ENCODE measurements at regions not wholly inside any gene's neighbourhood (a gene's known extent, or its start where the extent isn't known, plus 50 kb on each side); places are given as distances from the start of the nearest gene placed in this dataset.
"Not testable (repeated sequence)": the region's sequence is repeated elsewhere in the genome, so short reads cannot be mapped to it uniquely, and the experiment has no call there.

DNA sequence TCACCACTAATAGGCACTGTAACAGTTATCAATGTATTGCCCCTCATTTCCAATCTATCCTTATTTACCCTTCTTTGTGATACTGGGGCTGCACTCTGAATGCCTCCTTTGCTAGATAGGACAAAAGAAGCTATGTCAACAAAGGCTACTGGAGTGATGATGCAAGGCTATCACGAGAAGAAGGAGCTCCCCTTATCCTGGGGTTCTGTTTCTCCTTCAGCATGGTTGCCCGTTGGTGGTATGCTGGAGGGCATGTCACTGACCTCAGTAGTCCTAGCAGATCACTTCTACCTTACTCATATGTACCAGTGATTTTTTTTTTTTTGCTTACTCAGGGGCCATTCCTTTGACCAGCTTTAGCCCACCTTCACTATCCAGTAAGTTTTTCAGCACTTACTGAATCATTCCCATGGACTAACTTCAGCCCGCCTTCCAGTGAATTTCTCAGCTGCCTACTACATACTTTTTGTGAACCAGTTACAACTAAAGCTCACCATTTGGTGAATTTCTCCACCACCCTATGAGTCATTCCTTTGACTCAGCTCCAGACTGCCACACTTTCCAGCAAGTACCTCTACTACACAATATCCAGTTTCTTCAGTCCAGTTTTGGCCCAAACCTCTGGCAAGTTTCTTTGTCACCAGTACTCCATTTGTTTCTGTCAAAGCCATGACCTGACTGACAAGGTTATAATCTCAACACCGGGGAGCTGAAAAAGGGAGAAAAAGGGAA lies 944.5 kb downstream of the KCNT2 start:
- no CpG with 5 or more reads among the region's 4 CpGs for WGBS (ENCODE audit: insufficient coverage, insufficient read length)
- H3K36me3 ChIP-seq (ENCODE audit: control insufficient read depth, insufficient read depth, low read length) = no peaks in the 10 kb centered on the region
- H3K4me3 ChIP-seq (ENCODE audit: low read length) = no peak overlapping the region
- no peaks in the 10 kb centered on the region; the same call in 1 of the 2 replicates for H3K9me3 ChIP-seq (ENCODE audit: control insufficient read depth, insufficient read depth, low read length)
- no peaks in the 10 kb centered on the region for H3K4me1 ChIP-seq (ENCODE audit: control insufficient read depth, insufficient read depth, low read length)
- DNase-seq (ENCODE audit: low read depth, low spot score) = no peak
- no peaks in the 10 kb centered on the region for H3K27me3 ChIP-seq (ENCODE audit: control insufficient read depth, insufficient read depth, low read length)
- H3K27ac ChIP-seq (ENCODE audit: low read length) = no peak overlapping the region

DNA sequence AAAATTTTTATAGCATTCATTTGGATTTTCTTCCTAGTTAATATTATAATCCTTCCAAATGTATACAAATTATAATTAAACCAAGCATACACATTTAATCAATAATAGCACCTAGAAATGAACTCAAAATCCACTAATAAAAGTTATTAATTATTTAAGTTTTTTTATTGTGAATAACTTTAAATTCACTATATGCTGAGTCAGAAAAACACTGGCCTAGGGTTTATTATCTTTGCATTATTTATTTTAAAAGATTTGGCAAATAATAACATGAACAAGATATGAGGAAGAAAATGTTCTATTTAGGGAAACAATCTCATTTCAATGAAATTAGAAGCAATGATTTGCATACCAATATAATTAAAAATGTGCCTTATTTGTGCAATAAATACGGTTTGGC lies 951.5 kb downstream of the KCNT2 start:
- no peaks in the 10 kb centered on the region for H3K27me3 ChIP-seq (ENCODE audit: control insufficient read depth, insufficient read depth, low read length)
- no peaks in the 10 kb centered on the region; the same call in 1 of the 2 replicates for H3K9me3 ChIP-seq (ENCODE audit: control insufficient read depth, insufficient read depth, low read length)
- no peaks in the 10 kb centered on the region for H3K4me1 ChIP-seq (ENCODE audit: control insufficient read depth, insufficient read depth, low read length)
- H3K4me3 ChIP-seq (ENCODE audit: low read length) = no peak overlapping the region
- H3K36me3 ChIP-seq (ENCODE audit: control insufficient read depth, insufficient read depth, low read length) = no peaks in the 10 kb centered on the region
- H3K27ac ChIP-seq (ENCODE audit: low read length) = no peak overlapping the region
- WGBS (ENCODE audit: insufficient coverage, insufficient read length) = no CpG with 5 or more reads among the region's 1 CpG
- no peak for DNase-seq (ENCODE audit: low read depth, low spot score)

- not testable (repeated sequence) for H3K4me3 ChIP-seq (ENCODE audit: low read length); H3K27ac ChIP-seq (ENCODE audit: low read length); H3K36me3 ChIP-seq (ENCODE audit: control insufficient read depth, insufficient read depth, low read length); H3K9me3 ChIP-seq (ENCODE audit: control insufficient read depth, insufficient read depth, low read length); H3K27me3 ChIP-seq (ENCODE audit: control insufficient read depth, insufficient read depth, low read length); DNase-seq (ENCODE audit: low read depth, low spot score); H3K4me1 ChIP-seq (ENCODE audit: control insufficient read depth, insufficient read depth, low read length)
- no CpG with 5 or more reads among the region's 2 CpGs for WGBS (ENCODE audit: insufficient coverage, insufficient read length)
Measured at GRCh38 chr1:195648875-195649274, 959.4 kb downstream of the KCNT2 start.

DNA sequence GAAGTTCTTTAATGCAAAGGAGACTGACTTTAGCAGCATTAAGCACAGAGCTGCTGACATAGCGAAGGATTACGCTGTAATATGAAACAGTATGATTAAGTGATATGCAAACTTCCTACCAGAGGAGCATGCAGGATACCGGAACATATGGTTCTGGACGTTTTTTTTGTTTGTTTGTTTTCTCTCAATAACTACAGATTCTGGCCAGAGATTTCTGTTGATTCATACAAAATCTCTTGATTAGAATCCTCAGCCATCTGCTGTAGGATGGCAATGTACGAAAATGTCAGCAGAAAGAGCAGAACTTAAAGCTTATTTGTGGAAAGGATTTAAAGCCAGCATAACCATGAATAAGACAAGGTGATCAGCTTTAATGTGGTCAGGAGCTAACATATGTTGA lies 970.7 kb downstream of the KCNT2 start:
- H3K9me3 ChIP-seq (ENCODE audit: control insufficient read depth, insufficient read depth, low read length) = no peaks in the 10 kb centered on the region
- no peaks in the 10 kb centered on the region for H3K36me3 ChIP-seq (ENCODE audit: control insufficient read depth, insufficient read depth, low read length)
- no CpG with 5 or more reads among the region's 5 CpGs for WGBS (ENCODE audit: insufficient coverage, insufficient read length)
- H3K27ac ChIP-seq (ENCODE audit: low read length) = no peak overlapping the region
- H3K27me3 ChIP-seq (ENCODE audit: control insufficient read depth, insufficient read depth, low read length) = no peaks in the 10 kb centered on the region
- H3K4me3 ChIP-seq (ENCODE audit: low read length) = no peak overlapping the region
- DNase-seq (ENCODE audit: low read depth, low spot score) = no peak
- no peaks in the 10 kb centered on the region for H3K4me1 ChIP-seq (ENCODE audit: control insufficient read depth, insufficient read depth, low read length)

GRCh38 chr1:195618287-195618686 lies 990.0 kb downstream of the KCNT2 start:
- Histone ChIP-seq H3K9me3 (ENCODE audit: control insufficient read depth, insufficient read depth, low read length) (no peaks in the 10 kb centered on the region), H3K4me3 (ENCODE audit: low read length) (no peak overlapping the region), H3K36me3 (ENCODE audit: control insufficient read depth, insufficient read depth, low read length) (no peaks in the 10 kb centered on the region), H3K27me3 (ENCODE audit: control insufficient read depth, insufficient read depth, low read length) (no peaks in the 10 kb centered on the region), H3K27ac (ENCODE audit: low read length) (no peak overlapping the region), H3K4me1 (ENCODE audit: control insufficient read depth, insufficient read depth, low read length) (no peaks in the 10 kb centered on the region)
- WGBS (ENCODE audit: insufficient coverage, insufficient read length) = no CpG with 5 or more reads among the region's 3 CpGs
- no peak for DNase-seq (ENCODE audit: low read depth, low spot score)

GRCh38 chr1:195617106-195617505 lies 991.1 kb downstream of the KCNT2 start:
- Histone ChIP-seq H3K4me3 (ENCODE audit: low read length) (no peak overlapping the region), H3K27me3 (ENCODE audit: control insufficient read depth, insufficient read depth, low read length) (no peaks in the 10 kb centered on the region), H3K4me1 (ENCODE audit: control insufficient read depth, insufficient read depth, low read length) (no peaks in the 10 kb centered on the region), H3K27ac (ENCODE audit: low read length) (no peak overlapping the region), H3K36me3 (ENCODE audit: control insufficient read depth, insufficient read depth, low read length) (no peaks in the 10 kb centered on the region), H3K9me3 (ENCODE audit: control insufficient read depth, insufficient read depth, low read length) (no peaks in the 10 kb centered on the region)
- no peak for DNase-seq (ENCODE audit: low read depth, low spot score)
- WGBS (ENCODE audit: insufficient coverage, insufficient read length) = no CpG with 5 or more reads among the region's 2 CpGs

GRCh38 chr1:195608883-195609282 lies 999.4 kb downstream of the KCNT2 start:
- no CpG with 5 or more reads among the region's 1 CpG for WGBS (ENCODE audit: insufficient coverage, insufficient read length)
- H3K4me1 ChIP-seq (ENCODE audit: control insufficient read depth, insufficient read depth, low read length) = no peaks in the 10 kb centered on the region
- H3K36me3 ChIP-seq (ENCODE audit: control insufficient read depth, insufficient read depth, low read length) = no peaks in the 10 kb centered on the region
- no peak overlapping the region for H3K4me3 ChIP-seq (ENCODE audit: low read length)
- no peaks in the 10 kb centered on the region; the same call in 1 of the 2 replicates for H3K9me3 ChIP-seq (ENCODE audit: control insufficient read depth, insufficient read depth, low read length)
- H3K27ac ChIP-seq (ENCODE audit: low read length) = no peak overlapping the region
- H3K27me3 ChIP-seq (ENCODE audit: control insufficient read depth, insufficient read depth, low read length) = no peaks in the 10 kb centered on the region
- DNase-seq (ENCODE audit: low read depth, low spot score) = peak; percentile 1

DNA sequence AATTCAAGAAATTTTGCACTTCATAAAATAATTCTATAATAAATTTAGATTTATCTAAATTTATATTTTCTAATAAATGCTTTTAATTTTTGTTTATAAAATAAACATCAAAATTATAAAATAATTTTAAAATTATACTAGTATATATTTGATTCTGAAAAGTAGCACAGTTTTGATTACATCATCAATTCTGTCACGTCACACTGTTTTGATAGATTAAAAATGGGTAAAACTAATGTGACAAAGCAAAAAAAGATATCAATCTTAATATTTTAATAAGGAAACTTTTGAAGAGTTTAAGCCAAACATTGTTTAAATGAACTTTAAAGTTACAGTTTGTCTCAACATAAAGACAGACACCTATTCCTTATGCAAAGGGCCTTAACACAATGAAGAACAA lies 1001.8 kb downstream of the KCNT2 start:
- no peaks in the 10 kb centered on the region; the same call in 1 of the 2 replicates for H3K9me3 ChIP-seq (ENCODE audit: control insufficient read depth, insufficient read depth, low read length)
- no peak overlapping the region for H3K4me3 ChIP-seq (ENCODE audit: low read length)
- H3K36me3 ChIP-seq (ENCODE audit: control insufficient read depth, insufficient read depth, low read length) = no peaks in the 10 kb centered on the region
- no peak overlapping the region for H3K27ac ChIP-seq (ENCODE audit: low read length)
- no CpG with 5 or more reads among the region's 1 CpG for WGBS (ENCODE audit: insufficient coverage, insufficient read length)
- H3K4me1 ChIP-seq (ENCODE audit: control insufficient read depth, insufficient read depth, low read length) = no peaks in the 10 kb centered on the region
- H3K27me3 ChIP-seq (ENCODE audit: control insufficient read depth, insufficient read depth, low read length) = no peaks in the 10 kb centered on the region
- no peak for DNase-seq (ENCODE audit: low read depth, low spot score)

- Histone ChIP-seq H3K36me3 (ENCODE audit: control insufficient read depth, insufficient read depth, low read length) (no peaks in the 10 kb centered on the region), H3K27ac (ENCODE audit: low read length) (no peak overlapping the region), H3K9me3 (ENCODE audit: control insufficient read depth, insufficient read depth, low read length) (no peaks in the 10 kb centered on the region; the same call in 1 of the 2 replicates), H3K4me1 (ENCODE audit: control insufficient read depth, insufficient read depth, low read length) (no peaks in the 10 kb centered on the region), H3K27me3 (ENCODE audit: control insufficient read depth, insufficient read depth, low read length) (no peaks in the 10 kb centered on the region), H3K4me3 (ENCODE audit: low read length) (no peak overlapping the region)
- WGBS (ENCODE audit: insufficient coverage, insufficient read length) = no CpG with 5 or more reads among the region's 1 CpG
- DNase-seq (ENCODE audit: low read depth, low spot score) = no peak
Measured at GRCh38 chr1:195604287-195604686, 1004.0 kb downstream of the KCNT2 start.

GRCh38 chr1:195597891-195598290 lies 1010.3 kb downstream of the KCNT2 start:
- H3K4me1 ChIP-seq (ENCODE audit: control insufficient read depth, insufficient read depth, low read length) = no peaks in the 10 kb centered on the region
- no peaks in the 10 kb centered on the region for H3K9me3 ChIP-seq (ENCODE audit: control insufficient read depth, insufficient read depth, low read length)
- H3K4me3 ChIP-seq (ENCODE audit: low read length) = no peak overlapping the region
- DNase-seq (ENCODE audit: low read depth, low spot score) = no peak
- H3K36me3 ChIP-seq (ENCODE audit: control insufficient read depth, insufficient read depth, low read length) = no peaks in the 10 kb centered on the region
- no peak overlapping the region for H3K27ac ChIP-seq (ENCODE audit: low read length)
- H3K27me3 ChIP-seq (ENCODE audit: control insufficient read depth, insufficient read depth, low read length) = no peaks in the 10 kb centered on the region

DNA sequence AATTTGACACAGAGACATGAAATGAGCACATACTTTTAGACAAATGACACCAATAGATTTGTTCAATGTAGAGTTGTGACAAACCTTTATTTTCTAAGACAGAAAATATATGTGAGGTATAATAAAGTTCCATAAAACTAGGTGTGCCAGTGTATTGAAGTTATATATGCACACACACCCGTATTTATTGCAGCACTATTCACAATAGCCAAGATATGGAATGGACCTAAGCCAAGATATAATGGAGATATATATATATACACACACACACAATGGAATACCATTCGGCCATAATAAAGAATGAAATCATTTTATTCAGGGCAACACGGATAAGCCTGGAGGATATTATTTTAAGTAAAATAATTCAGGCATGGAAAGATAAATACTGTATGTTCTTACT lies 1013.5 kb downstream of the KCNT2 start:
- no peak for DNase-seq (ENCODE audit: low read depth, low spot score)
- no peaks in the 10 kb centered on the region for H3K36me3 ChIP-seq (ENCODE audit: control insufficient read depth, insufficient read depth, low read length)
- no CpG with 5 or more reads among the region's 3 CpGs for WGBS (ENCODE audit: insufficient coverage, insufficient read length)
- no peak overlapping the region for H3K27ac ChIP-seq (ENCODE audit: low read length)
- H3K27me3 ChIP-seq (ENCODE audit: control insufficient read depth, insufficient read depth, low read length) = no peaks in the 10 kb centered on the region
- no peak overlapping the region for H3K4me3 ChIP-seq (ENCODE audit: low read length)
- no peaks in the 10 kb centered on the region for H3K4me1 ChIP-seq (ENCODE audit: control insufficient read depth, insufficient read depth, low read length)
- no peaks in the 10 kb centered on the region for H3K9me3 ChIP-seq (ENCODE audit: control insufficient read depth, insufficient read depth, low read length)

Data from iPS DF 6.9 (cell line).